ENCODE measurements at regions not wholly inside any gene's neighbourhood (a gene's known extent, or its start where the extent isn't known, plus 50 kb on each side); places are given as distances from the start of the nearest gene placed in this dataset.

GRCh38 chr15:37360724-37361123 is 260.4 kb upstream of the MEIS2 start:
- TF ChIP-seq CTCF (IDR thresholded peaks at IDR 0.05; ENCODE audit: low read depth, low read length): no peak
- no peak for DNase-seq (ENCODE audit: low read depth in 2 of 2)
- no peak overlapping the region for H3K4me3 ChIP-seq (replicated peaks in 1 of 2; ENCODE audit: low read depth in 2 of 2, low read length in 2 of 2)

- no peak overlapping the region for H3K4me3 ChIP-seq (replicated peaks in 1 of 2; ENCODE audit: low read depth in 2 of 2, low read length in 2 of 2)
- no peak for TF ChIP-seq CTCF (IDR thresholded peaks at IDR 0.05; ENCODE audit: low read depth, low read length)
- DNase-seq (ENCODE audit: low read depth in 2 of 2): no peak
Measured at GRCh38 chr15:37361621-37362020, 261.3 kb upstream of the MEIS2 start.

GRCh38 chr15:37362414-37362813 is 262.1 kb upstream of the MEIS2 start:
- no peak for DNase-seq (ENCODE audit: low read depth in 2 of 2)
- no peak overlapping the region for H3K4me3 ChIP-seq (replicated peaks in 1 of 2; ENCODE audit: low read depth in 2 of 2, low read length in 2 of 2)
- TF ChIP-seq CTCF (IDR thresholded peaks at IDR 0.05; ENCODE audit: low read depth, low read length): no peak

GRCh38 chr15:37368961-37369360 is 268.6 kb upstream of the MEIS2 start:
- no peak for DNase-seq (ENCODE audit: low read depth in 2 of 2)
- H3K4me3 ChIP-seq (replicated peaks in 1 of 2; ENCODE audit: low read depth in 2 of 2, low read length in 2 of 2): no peak overlapping the region
- TF ChIP-seq CTCF (IDR thresholded peaks at IDR 0.05; ENCODE audit: low read depth, low read length): no peak

GRCh38 chr15:37370941-37371340 is 270.6 kb upstream of the MEIS2 start:
- H3K4me3 ChIP-seq (replicated peaks in 1 of 2; ENCODE audit: low read depth in 2 of 2, low read length in 2 of 2): no peak overlapping the region
- TF ChIP-seq CTCF (IDR thresholded peaks at IDR 0.05; ENCODE audit: low read depth, low read length): no peak
- DNase-seq (ENCODE audit: low read depth in 2 of 2): no peak

GRCh38 chr15:37372064-37372463 is 271.7 kb upstream of the MEIS2 start:
- no peak overlapping the region for H3K4me3 ChIP-seq (replicated peaks in 1 of 2; ENCODE audit: low read depth in 2 of 2, low read length in 2 of 2)
- DNase-seq (ENCODE audit: low read depth in 2 of 2): no peak
- TF ChIP-seq CTCF (IDR thresholded peaks at IDR 0.05; ENCODE audit: low read depth, low read length): no peak

- DNase-seq (ENCODE audit: low read depth in 2 of 2): no peak
Measured at GRCh38 chr15:37375519-37375918, 275.2 kb upstream of the MEIS2 start.

More at GRCh38 chr15:37375519-37375918, 275.2 kb upstream of the MEIS2 start:
- no peak overlapping the region for H3K4me3 ChIP-seq (replicated peaks in 1 of 2; ENCODE audit: low read depth in 2 of 2, low read length in 2 of 2)
- no peak for TF ChIP-seq CTCF (IDR thresholded peaks at IDR 0.05; ENCODE audit: low read depth, low read length)

Data from cardiac fibroblast (primary cell).